ENCODE measurements at regions not wholly inside any gene's neighbourhood (a gene's known extent, or its start where the extent isn't known, plus 50 kb on each side); places are given as distances from the start of the nearest gene placed in this dataset.

- no peaks in the 10 kb centered on the region for H3K36me3 Mint-ChIP-seq
- DNase-seq (ENCODE audit: low spot score), result no peak
- H3K9me3 Mint-ChIP-seq, result peaks cover 6% of the 10 kb centered on the region; the same call in 1 of the 2 replicates
- TF ChIP-seq ZNF416 (CRISPR knock-in tag; IDR thresholded peaks at IDR 0.05) (no peak), SMAD3 (CRISPR knock-in tag; IDR thresholded peaks at IDR 0.05; ENCODE audit: borderline replicate concordance) (no peak), USF1 (CRISPR knock-in tag; IDR thresholded peaks at IDR 0.05) (no peak), PREB (CRISPR knock-in tag; IDR thresholded peaks at IDR 0.05; ENCODE audit: borderline replicate concordance) (no peak), KAT7 (CRISPR knock-in tag; IDR thresholded peaks at IDR 0.05; ENCODE audit: borderline replicate concordance) (no peak), ZNF138 (CRISPR knock-in tag; conservative IDR thresholded peaks at IDR 0.05) (no peak), CBFB (CRISPR knock-in tag; IDR thresholded peaks at IDR 0.05; ENCODE audit: low read depth) (no peak), EMX1 (CRISPR knock-in tag; IDR thresholded peaks at IDR 0.05) (no peak)
- CTCF ChIA-PET, result no interaction called here
- no peak overlapping the region for H3K4me3 Mint-ChIP-seq
- H3K27me3 Mint-ChIP-seq (ENCODE audit: low read depth), result no peaks in the 10 kb centered on the region
- no peak for ATAC-seq
- POLR2A ChIA-PET, result no interaction called here
- peaks cover 15% of the 10 kb centered on the region for H3K4me1 Mint-ChIP-seq
- H3K27ac Mint-ChIP-seq, result no peak overlapping the region
Measured at GRCh38 chr1:238196516-238196915, 305.8 kb upstream of the ZP4 start.

GRCh38 chr1:238191170-238191569, 300.4 kb upstream of the ZP4 start:
- ATAC-seq (no peak), DNase-seq (ENCODE audit: low spot score) (no peak)
- TF ChIP-seq NFYB (CRISPR knock-in tag; conservative IDR thresholded peaks at IDR 0.05; ENCODE audit: low read depth) (no peak), FOXK1 (CRISPR knock-in tag; IDR thresholded peaks at IDR 0.05) (no peak), ZNF121 (CRISPR knock-in tag; IDR thresholded peaks at IDR 0.05) (no peak)
- no peak overlapping the region for H3K27ac Mint-ChIP-seq
- CTCF ChIA-PET, result no interaction called here
- peaks cover 7% of the 10 kb centered on the region; the same call in 1 of the 2 replicates for H3K36me3 Mint-ChIP-seq
- H3K9me3 Mint-ChIP-seq, result peaks cover 30% of the 10 kb centered on the region
- H3K4me1 Mint-ChIP-seq, result peaks cover 20% of the 10 kb centered on the region
- POLR2A ChIA-PET, result no interaction called here
- no peaks in the 10 kb centered on the region for H3K27me3 Mint-ChIP-seq (ENCODE audit: low read depth)
- H3K4me3 Mint-ChIP-seq, result no peak overlapping the region

GRCh38 chr1:238187575-238187949, 296.8 kb upstream of the ZP4 start:
- DNase-seq (ENCODE audit: low spot score) (no peak), ATAC-seq (no peak; the same call in 1 of the 2 replicates)
- Mint-ChIP-seq H3K27me3 (ENCODE audit: low read depth) (no peaks in the 10 kb centered on the region), H3K9me3 (peaks cover 55% of the 10 kb centered on the region), H3K36me3 (peaks cover 26% of the 10 kb centered on the region), H3K4me3 (no peak overlapping the region), H3K27ac (no peak overlapping the region), H3K4me1 (peaks cover 25% of the 10 kb centered on the region)
- TF ChIP-seq ZNF232 (CRISPR knock-in tag; IDR thresholded peaks at IDR 0.05) (no peak), ZNF219 (CRISPR knock-in tag; IDR thresholded peaks at IDR 0.05; ENCODE audit: borderline replicate concordance) (no peak)
- ChIA-PET POLR2A (interaction anchor here (0.6 kb wide), 1 partner anchor 438 kb away, joined by 3 read pairs; no protein-coding TSS in a partner anchor), CTCF (interaction anchor here (1.0 kb wide), 1 partner anchor 40 kb away, joined by 3 read pairs; no protein-coding TSS in a partner anchor)

GRCh38 chr1:238186887-238187574, 296.3 kb upstream of the ZP4 start:
- Mint-ChIP-seq H3K36me3 (peaks cover 31% of the 10 kb centered on the region), H3K4me1 (peaks cover 30% of the 10 kb centered on the region), H3K27ac (no peak overlapping the region), H3K4me3 (no peak overlapping the region), H3K9me3 (peaks cover 60% of the 10 kb centered on the region), H3K27me3 (ENCODE audit: low read depth) (no peaks in the 10 kb centered on the region)
- ATAC-seq, result no peak
- ChIA-PET CTCF (interaction anchor here (1.0 kb wide), 1 partner anchor 41 kb away, joined by 3 read pairs; no protein-coding TSS in a partner anchor), POLR2A (no interaction called here)
- DNase-seq (ENCODE audit: low spot score), result no peak
- TF ChIP-seq ZNF317 (CRISPR knock-in tag; IDR thresholded peaks at IDR 0.05; ENCODE audit: borderline replicate concordance, low read depth) (no peak), MYBL2 (CRISPR knock-in tag; IDR thresholded peaks at IDR 0.05) (no peak), ZNF416 (CRISPR knock-in tag; IDR thresholded peaks at IDR 0.05) (no peak), STAT6 (CRISPR knock-in tag; conservative IDR thresholded peaks at IDR 0.05; ENCODE audit: low read depth) (no peak), PRRX2 (CRISPR knock-in tag; IDR thresholded peaks at IDR 0.05) (no peak), FOXP4 (CRISPR knock-in tag; IDR thresholded peaks at IDR 0.05) (no peak), NFYB (CRISPR knock-in tag; conservative IDR thresholded peaks at IDR 0.05; ENCODE audit: low read depth) (no peak), ATF1 (CRISPR knock-in tag; IDR thresholded peaks at IDR 0.05) (no peak), E2F4 (CRISPR knock-in tag; IDR thresholded peaks at IDR 0.05; ENCODE audit: borderline replicate concordance, low read depth) (no peak), RORB (CRISPR knock-in tag; IDR thresholded peaks at IDR 0.05) (no peak), TEAD1 (CRISPR knock-in tag; IDR thresholded peaks at IDR 0.05) (no peak)
